DOHH2 (cell line): ENCODE measurements at regions not wholly inside any gene's neighbourhood (a gene's known extent, or its start where the extent isn't known, plus 50 kb on each side); places are given as distances from the start of the nearest gene placed in this dataset.

Source experiments
- H3F3A ChIP-seq: fragments of 200-600 bp; sonication (generic), shearing (Covaris generic); 2 replicates; pipeline ENCODE4 v1.6.0; 2016; ENCODE audit warnings: antibody characterized with exemption, mild to moderate bottlenecking; ENCODE audit not compliant: control insufficient read depth, insufficient read depth
- H3K27ac ChIP-seq: fragments of 200-600 bp; sonication (generic); 2 replicates; pipeline ENCODE4 v1.5.1; 2014; ENCODE audit warnings: low read depth, mild to moderate bottlenecking, low read length, moderate library complexity
- H3K27me3 ChIP-seq: fragments of 200-600 bp; sonication (generic); 2 replicates; pipeline ENCODE4 v1.6.1; 2014; ENCODE audit warnings: mild to moderate bottlenecking, low read length, mixed read lengths; ENCODE audit not compliant: control insufficient read depth
- H3K36me3 ChIP-seq: fragments of 200-600 bp; sonication (generic); 2 replicates; pipeline ENCODE4 v1.6.1; 2014; ENCODE audit warnings: mild to moderate bottlenecking, low read length, moderate library complexity, mixed read lengths; ENCODE audit not compliant: control insufficient read depth
- H3K4me1 ChIP-seq: fragments of 200-600 bp; sonication (generic); 2 replicates; pipeline ENCODE4 v1.6.1; 2014; ENCODE audit warnings: mild to moderate bottlenecking, low read length, mixed read lengths; ENCODE audit not compliant: control insufficient read depth
- H3K4me2 ChIP-seq: fragments of 200-600 bp; sonication (generic); 2 replicates; pipeline ENCODE4 v1.6.0; 2014; ENCODE audit warnings: mild to moderate bottlenecking, low read length, moderate library complexity
- H3K4me3 ChIP-seq: fragments of 200-600 bp; sonication (generic); 2 replicates; pipeline ENCODE4 v1.5.1; 2014; ENCODE audit warnings: mild to moderate bottlenecking, low read length, mixed read lengths
- H3K79me2 ChIP-seq: fragments of 200-600 bp; sonication (generic); 2 replicates; pipeline ENCODE4 v1.6.1; 2014; ENCODE audit warnings: mild to moderate bottlenecking, low read length, mixed read lengths; ENCODE audit not compliant: control insufficient read depth
- H3K9me2 ChIP-seq: fragments of 200-600 bp; sonication (generic); replicated peaks from 2 replicates; pipeline ENCODE4 v1.6.1; 2014; ENCODE audit warnings: mild to moderate bottlenecking, low read length, mixed read lengths; ENCODE audit not compliant: control insufficient read depth
- H3K9me3 ChIP-seq: fragments of 200-600 bp; sonication (generic); 2 replicates; pipeline ENCODE4 v1.6.1; 2014; ENCODE audit warnings: antibody characterized with exemption, low read length, mixed read lengths; ENCODE audit not compliant: control insufficient read depth, insufficient read depth
- H4K20me1 ChIP-seq: fragments of 200-600 bp; sonication (generic); 2 replicates; pipeline ENCODE4 v1.6.0; 2014; ENCODE audit warnings: low read depth, mild to moderate bottlenecking, antibody characterized with exemption, low read length, moderate library complexity; ENCODE audit not compliant: control insufficient read depth, insufficient read depth
- EZH2phosphoT487 ChIP-seq: fragments of 200-600 bp; sonication (generic); IDR thresholded peaks from 2 replicates; pipeline ENCODE4 v1.6.1; 2017; ENCODE audit warnings: borderline replicate concordance, mild to moderate bottlenecking, antibody characterized with exemption, low read length, moderate library complexity, mixed read lengths
- TF ChIP-seq, protein P1 (sequence below): fragments of 200-600 bp; sonication (generic); IDR thresholded peaks from one replicate; pipeline ENCODE4 v1.5.1; 2014; ENCODE audit warnings: antibody characterized with exemption, mild to moderate bottlenecking, low read depth, low read length; ENCODE audit not compliant: poor library complexity, severe bottlenecking

DNA sequence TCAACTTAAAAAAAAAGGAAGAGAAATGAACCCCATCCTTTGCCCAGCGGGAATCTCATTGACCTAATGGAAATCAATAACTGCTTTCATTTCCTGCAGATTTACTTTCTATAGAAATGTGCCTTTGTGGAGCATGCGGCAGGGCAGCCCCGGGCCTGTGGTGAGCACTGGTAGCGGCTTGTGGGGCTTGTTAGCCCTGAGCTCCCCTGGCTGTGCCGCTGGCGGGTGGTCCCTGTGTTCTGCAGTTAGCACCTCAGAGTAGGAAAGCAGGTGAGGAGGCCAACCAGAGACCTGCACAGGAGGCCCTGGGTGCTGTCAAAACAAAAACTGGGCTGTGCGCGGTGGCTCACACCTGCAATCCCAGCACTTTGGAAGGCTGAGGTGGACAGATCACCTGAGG, 76.8 kb upstream of the CDK20 start:
- no peaks in the 10 kb centered on the region for H3K9me2 ChIP-seq
- no peaks in the 10 kb centered on the region for H3K4me1 ChIP-seq
- no peaks in the 10 kb centered on the region for H4K20me1 ChIP-seq
- H3F3A ChIP-seq = no peaks in the 10 kb centered on the region
- TF ChIP-seq, protein P1, sequence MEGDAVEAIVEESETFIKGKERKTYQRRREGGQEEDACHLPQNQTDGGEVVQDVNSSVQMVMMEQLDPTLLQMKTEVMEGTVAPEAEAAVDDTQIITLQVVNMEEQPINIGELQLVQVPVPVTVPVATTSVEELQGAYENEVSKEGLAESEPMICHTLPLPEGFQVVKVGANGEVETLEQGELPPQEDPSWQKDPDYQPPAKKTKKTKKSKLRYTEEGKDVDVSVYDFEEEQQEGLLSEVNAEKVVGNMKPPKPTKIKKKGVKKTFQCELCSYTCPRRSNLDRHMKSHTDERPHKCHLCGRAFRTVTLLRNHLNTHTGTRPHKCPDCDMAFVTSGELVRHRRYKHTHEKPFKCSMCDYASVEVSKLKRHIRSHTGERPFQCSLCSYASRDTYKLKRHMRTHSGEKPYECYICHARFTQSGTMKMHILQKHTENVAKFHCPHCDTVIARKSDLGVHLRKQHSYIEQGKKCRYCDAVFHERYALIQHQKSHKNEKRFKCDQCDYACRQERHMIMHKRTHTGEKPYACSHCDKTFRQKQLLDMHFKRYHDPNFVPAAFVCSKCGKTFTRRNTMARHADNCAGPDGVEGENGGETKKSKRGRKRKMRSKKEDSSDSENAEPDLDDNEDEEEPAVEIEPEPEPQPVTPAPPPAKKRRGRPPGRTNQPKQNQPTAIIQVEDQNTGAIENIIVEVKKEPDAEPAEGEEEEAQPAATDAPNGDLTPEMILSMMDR = no peak
- no peak for TF ChIP-seq EZH2phosphoT487
- no peak overlapping the region for H3K4me2 ChIP-seq
- no peak overlapping the region for H3K27ac ChIP-seq
- H3K36me3 ChIP-seq = no peaks in the 10 kb centered on the region
- H3K4me3 ChIP-seq = no peak overlapping the region
- H3K9me3 ChIP-seq = no peaks in the 10 kb centered on the region
- no peaks in the 10 kb centered on the region for H3K27me3 ChIP-seq
- H3K79me2 ChIP-seq = no peaks in the 10 kb centered on the region

DNA sequence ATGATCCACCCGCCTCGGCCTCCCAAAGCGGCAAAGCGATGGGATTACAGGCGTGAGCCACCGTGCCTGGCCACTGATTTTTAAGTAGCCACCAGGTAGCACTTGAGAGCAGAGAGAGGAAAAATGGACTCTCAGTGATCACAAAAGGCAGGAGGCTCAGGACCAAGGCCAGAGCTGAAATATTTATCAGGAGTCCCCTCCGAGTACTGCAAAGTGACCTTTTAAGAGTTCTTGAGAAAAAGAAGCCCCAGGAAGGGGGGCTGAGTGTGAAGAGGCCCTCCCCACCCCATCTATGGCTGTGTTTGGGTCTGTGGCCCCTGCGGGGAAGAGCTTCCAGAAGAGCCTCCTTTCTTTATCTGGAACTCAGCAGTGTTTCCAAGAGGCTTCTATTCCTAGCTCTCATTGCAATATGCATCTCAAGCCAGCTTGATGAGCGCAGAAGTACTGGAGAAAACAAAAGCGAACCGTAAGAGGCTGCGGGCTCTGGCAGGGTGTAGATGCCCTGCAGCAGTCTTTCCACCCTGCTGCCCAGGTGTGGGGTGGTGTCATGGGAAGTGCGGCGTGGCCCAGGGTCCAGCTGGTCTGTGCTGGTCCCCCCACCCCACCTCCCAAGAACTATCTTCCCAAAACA, 75.5 kb upstream of the CDK20 start:
- Histone ChIP-seq H3K79me2 (no peaks in the 10 kb centered on the region), H3K4me1 (no peaks in the 10 kb centered on the region), H3K27ac (no peak overlapping the region), H3K27me3 (no peaks in the 10 kb centered on the region), H3K4me2 (no peak overlapping the region), H3K9me2 (no peaks in the 10 kb centered on the region), H3F3A (no peaks in the 10 kb centered on the region), H3K4me3 (no peak overlapping the region), H3K36me3 (no peaks in the 10 kb centered on the region), H3K9me3 (no peaks in the 10 kb centered on the region), H4K20me1 (no peaks in the 10 kb centered on the region)
- TF ChIP-seq EZH2phosphoT487 = no peak
- TF ChIP-seq, protein P1 = no peak

DNA sequence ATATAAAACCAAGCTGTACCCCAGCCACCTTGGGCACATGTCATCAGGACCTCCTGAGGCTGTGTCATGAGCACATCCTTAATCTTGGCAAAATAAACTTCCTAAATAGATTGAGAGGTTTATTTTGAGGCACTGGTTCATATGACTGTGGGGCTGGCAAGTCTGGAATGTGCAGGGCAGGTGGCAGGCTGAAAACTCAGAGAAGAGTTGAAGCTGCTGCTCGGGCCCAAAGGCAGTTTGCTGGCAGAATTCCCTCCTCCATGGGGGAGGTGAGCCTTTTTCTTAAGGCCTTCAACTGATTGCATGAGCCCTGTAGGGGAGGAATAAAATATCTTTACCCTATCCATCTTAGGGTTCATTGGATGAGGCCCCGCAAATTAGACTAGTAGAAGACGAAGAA, 72.2 kb upstream of the CDK20 start:
- no peaks in the 10 kb centered on the region for H3K4me1 ChIP-seq
- H3K79me2 ChIP-seq = no peaks in the 10 kb centered on the region
- H3K4me2 ChIP-seq = no peak overlapping the region
- H3K9me3 ChIP-seq = peaks cover 8% of the 10 kb centered on the region; the same call in 1 of the 2 replicates
- no peaks in the 10 kb centered on the region for H3K9me2 ChIP-seq
- TF ChIP-seq, protein P1 = no peak
- TF ChIP-seq EZH2phosphoT487 = no peak
- H3K27ac ChIP-seq = no peak overlapping the region
- no peaks in the 10 kb centered on the region for H3K36me3 ChIP-seq
- no peaks in the 10 kb centered on the region for H4K20me1 ChIP-seq
- H3F3A ChIP-seq = no peaks in the 10 kb centered on the region
- no peak overlapping the region for H3K4me3 ChIP-seq
- H3K27me3 ChIP-seq = no peaks in the 10 kb centered on the region
